GM10266 (cell line): ENCODE measurements at regions not wholly inside any gene's neighbourhood (a gene's known extent, or its start where the extent isn't known, plus 50 kb on each side); places are given as distances from the start of the nearest gene placed in this dataset.

Experiments used
- DNase-seq: peaks from one replicate; pipeline ENCODE4 v3.0.0; 2012; ENCODE audit errors: extremely low spot score
- CTCF ChIP-seq: IDR thresholded peaks from 2 replicates; pipeline ENCODE4 v1.5.1; 2012; ENCODE audit warnings: mild to moderate bottlenecking, low read depth; ENCODE audit not compliant: control insufficient read depth, insufficient read depth; ENCODE audit errors: missing control alignments

- TF ChIP-seq CTCF, result no peak
- DNase-seq, result no peak
Measured at GRCh38 chr11:81756864-81757595, 976.6 kb downstream of the FAM181B start.

- no peak for DNase-seq
- no peak for TF ChIP-seq CTCF
Measured at GRCh38 chr11:81749245-81749644, 984.4 kb downstream of the FAM181B start.

- no peak for DNase-seq
- no peak for TF ChIP-seq CTCF
Measured at GRCh38 chr11:81744336-81745116, 989.1 kb downstream of the FAM181B start.

GRCh38 chr11:81725701-81726100 lies 1008.0 kb downstream of the FAM181B start:
- TF ChIP-seq CTCF, result no peak
- no peak for DNase-seq

- no peak for TF ChIP-seq CTCF
- DNase-seq, result no peak
Measured at GRCh38 chr11:81717695-81718094, 1016.0 kb downstream of the FAM181B start.

GRCh38 chr11:81707881-81708280 lies 1025.8 kb downstream of the FAM181B start:
- DNase-seq, result no peak
- TF ChIP-seq CTCF, result no peak

GRCh38 chr11:81705283-81705682 lies 1028.4 kb downstream of the FAM181B start:
- no peak for DNase-seq
- TF ChIP-seq CTCF, result no peak
